K562 (cell line): ENCODE measurements at regions not wholly inside any gene's neighbourhood (a gene's known extent, or its start where the extent isn't known, plus 50 kb on each side); places are given as distances from the start of the nearest gene placed in this dataset.
A peak's percentile ranks its signal among the peaks of the same experiment; 100 is the strongest.

Source experiments
- DACH1 ChIP-seq: fragments of 450-650 bp; IDR thresholded peaks from 2 replicates; pipeline ENCODE4 v1.6.1; 2018; ENCODE audit not compliant: partially characterized antibody
- DNMT1 ChIP-seq: fragments of 450-650 bp; IDR thresholded peaks from 2 replicates; pipeline ENCODE4 v1.6.1; 2016; ENCODE audit warnings: antibody characterized with exemption, mild to moderate bottlenecking
- EGR1 ChIP-seq: fragments of 450-650 bp; conservative IDR thresholded peaks from 2 replicates; pipeline ENCODE4 v1.6.1; 2017; ENCODE audit warnings: mild to moderate bottlenecking
- FOXM1 ChIP-seq, 2 experiments: fragments of 450-650 bp in 1 of 2; sonication (generic) in 1 of 2; formaldehyde crosslinking in 1 of 2; IDR thresholded peaks; 2 replicates each; pipeline versions ENCODE4 v1.6.1 to v1.9.0; 2017 to 2022; ENCODE audit warnings: low read depth in 2 of 2, mild to moderate bottlenecking in 2 of 2, missing genetic modification reagents in 1 of 2, moderate library complexity in 1 of 2
- HIVEP1 ChIP-seq: fragments of 250-450 bp; sonication (Bioruptor Pico); IDR thresholded peaks from 2 replicates; pipeline ENCODE4 v1.4.0; 2020; ENCODE audit warnings: mild to moderate bottlenecking
- NFIX ChIP-seq: fragments of 250-450 bp; sonication (Bioruptor Pico); IDR thresholded peaks from 2 replicates; pipeline ENCODE4 v1.4.0; 2020; ENCODE audit warnings: low read depth, mild to moderate bottlenecking, moderate library complexity
- PHB2 ChIP-seq: fragments of 450-650 bp; IDR thresholded peaks from 2 replicates; pipeline ENCODE4 v1.6.1; 2017; ENCODE audit warnings: low read depth
- RNF2 ChIP-seq: sonication (generic); IDR thresholded peaks from 2 replicates; pipeline ENCODE4 v1.6.1; 2016
- SOX6 ChIP-seq: fragments of 450-650 bp; IDR thresholded peaks from 2 replicates; pipeline ENCODE4 v1.6.1; 2014; ENCODE audit warnings: mild to moderate bottlenecking
- TEAD2 ChIP-seq: fragments of 450-650 bp; IDR thresholded peaks from 2 replicates; pipeline ENCODE4 v1.6.1; 2016; ENCODE audit warnings: missing genetic modification characterization, control low read depth, missing compliant biosample characterization
- WHSC1 ChIP-seq: IDR thresholded peaks from one replicate; pipeline ENCODE4 v1.6.1; 2012; ENCODE audit warnings: low read length, control low read depth, inconsistent platforms
- YBX1 ChIP-seq: fragments of 450-650 bp; IDR thresholded peaks from 2 replicates; pipeline ENCODE4 v1.7.1; 2016; ENCODE audit warnings: mild to moderate bottlenecking
- ZNF212 ChIP-seq: fragments of 450-650 bp; formaldehyde crosslinking; IDR thresholded peaks from 2 replicates; pipeline ENCODE4 v1.4.0; 2020; ENCODE audit warnings: mild to moderate bottlenecking
- TF ChIP-seq, protein P1 (sequence below): fragments of 200-400 bp; formaldehyde crosslinking; IDR thresholded peaks from 2 replicates; pipeline ENCODE4 v1.6.1; 2017; ENCODE audit warnings: mild to moderate bottlenecking, low read depth, low read length, moderate library complexity
- TF ChIP-seq, protein P2 (sequence below): sonication (generic); formaldehyde crosslinking; IDR thresholded peaks from 2 replicates; pipeline ENCODE4 v1.8.1; 2023; ENCODE audit warnings: missing genetic modification reagents, mild to moderate bottlenecking, borderline replicate concordance
- TF ChIP-seq, protein P3 (sequence below): sonication (generic); formaldehyde crosslinking; IDR thresholded peaks from 2 replicates; pipeline ENCODE4 v1.8.0; 2022; ENCODE audit warnings: mild to moderate bottlenecking, missing genetic modification reagents
- TF ChIP-seq, protein P4 (sequence below), 3 experiments: fragments of 200-800 bp in 1 of 3; sonication (Bioruptor generic) in 1 of 3; sonication (generic) in 1 of 3; formaldehyde crosslinking in 1 of 3; IDR thresholded peaks; 2 replicates each; pipeline versions ENCODE4 v1.6.1 to v1.8.0; 2016 to 2022; ENCODE audit warnings: mild to moderate bottlenecking in 2 of 3, missing compliant biosample characterization in 2 of 3, missing genetic modification characterization in 2 of 3, missing genetic modification reagents in 1 of 3
- TF ChIP-seq, protein P5 (sequence below): sonication (generic); IDR thresholded peaks from 2 replicates; pipeline ENCODE4 v1.6.1; 2016

DNA sequence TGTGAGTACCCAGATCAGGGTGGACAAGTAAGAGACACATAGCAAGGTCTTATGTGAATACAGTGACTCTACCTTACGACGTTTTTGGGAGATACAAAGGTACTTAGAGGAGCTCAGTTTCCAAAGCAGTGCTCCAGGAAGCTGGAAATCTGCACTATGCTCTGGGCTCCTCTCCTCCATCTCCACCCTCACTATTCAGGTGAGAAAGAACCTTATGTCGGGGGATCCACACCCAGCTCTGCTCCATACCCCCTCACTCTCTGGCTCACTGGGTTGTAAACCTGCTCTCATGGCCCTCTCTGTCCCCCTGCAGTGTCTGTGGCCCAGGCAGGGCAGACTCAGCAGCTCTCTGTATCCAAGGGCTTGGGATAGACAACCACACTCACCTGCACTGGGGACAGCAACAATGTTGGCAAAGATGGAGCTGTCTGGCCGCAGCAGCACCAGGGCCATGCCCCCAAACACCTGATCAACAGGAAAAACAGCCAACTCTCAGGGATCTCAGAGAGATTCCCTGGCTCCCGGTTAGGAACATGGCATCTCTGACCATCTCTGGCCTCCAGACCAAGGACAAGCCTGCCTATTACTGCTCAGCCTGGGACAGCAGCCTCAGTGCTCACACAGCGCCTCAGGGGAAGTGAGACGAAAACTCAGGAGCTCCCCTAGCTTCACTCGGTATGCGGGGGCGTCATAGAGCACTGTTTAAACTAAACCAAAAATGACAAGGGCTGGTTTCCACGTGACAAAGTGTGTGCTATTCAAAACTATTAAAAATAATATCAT, 60.9 kb upstream of the TOP3B start (continued):
- TF ChIP-seq PHB2 (no peak), HIVEP1 (CRISPR knock-in tag) (no peak; the same call in 1 of the 2 replicates), DNMT1 (no peak), ZNF212 (CRISPR knock-in tag) (no peak), SOX6 (no peak), TEAD2 (tag) (no peak), RNF2 (no peak), FOXM1 (IDR thresholded peaks at IDR 0.05; ENCODE audit: low read depth) (no peak), FOXM1 (CRISPR knock-in tag; IDR thresholded peaks at IDR 0.05; ENCODE audit: low read depth) (no peak), WHSC1 (no peak), DACH1 (no peak), YBX1 (no peak), EGR1 (no peak), NFIX (CRISPR knock-in tag) (no peak)
- TF ChIP-seq, protein P1, sequence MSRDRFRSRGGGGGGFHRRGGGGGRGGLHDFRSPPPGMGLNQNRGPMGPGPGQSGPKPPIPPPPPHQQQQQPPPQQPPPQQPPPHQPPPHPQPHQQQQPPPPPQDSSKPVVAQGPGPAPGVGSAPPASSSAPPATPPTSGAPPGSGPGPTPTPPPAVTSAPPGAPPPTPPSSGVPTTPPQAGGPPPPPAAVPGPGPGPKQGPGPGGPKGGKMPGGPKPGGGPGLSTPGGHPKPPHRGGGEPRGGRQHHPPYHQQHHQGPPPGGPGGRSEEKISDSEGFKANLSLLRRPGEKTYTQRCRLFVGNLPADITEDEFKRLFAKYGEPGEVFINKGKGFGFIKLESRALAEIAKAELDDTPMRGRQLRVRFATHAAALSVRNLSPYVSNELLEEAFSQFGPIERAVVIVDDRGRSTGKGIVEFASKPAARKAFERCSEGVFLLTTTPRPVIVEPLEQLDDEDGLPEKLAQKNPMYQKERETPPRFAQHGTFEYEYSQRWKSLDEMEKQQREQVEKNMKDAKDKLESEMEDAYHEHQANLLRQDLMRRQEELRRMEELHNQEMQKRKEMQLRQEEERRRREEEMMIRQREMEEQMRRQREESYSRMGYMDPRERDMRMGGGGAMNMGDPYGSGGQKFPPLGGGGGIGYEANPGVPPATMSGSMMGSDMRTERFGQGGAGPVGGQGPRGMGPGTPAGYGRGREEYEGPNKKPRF: no peak
- TF ChIP-seq, protein P2, sequence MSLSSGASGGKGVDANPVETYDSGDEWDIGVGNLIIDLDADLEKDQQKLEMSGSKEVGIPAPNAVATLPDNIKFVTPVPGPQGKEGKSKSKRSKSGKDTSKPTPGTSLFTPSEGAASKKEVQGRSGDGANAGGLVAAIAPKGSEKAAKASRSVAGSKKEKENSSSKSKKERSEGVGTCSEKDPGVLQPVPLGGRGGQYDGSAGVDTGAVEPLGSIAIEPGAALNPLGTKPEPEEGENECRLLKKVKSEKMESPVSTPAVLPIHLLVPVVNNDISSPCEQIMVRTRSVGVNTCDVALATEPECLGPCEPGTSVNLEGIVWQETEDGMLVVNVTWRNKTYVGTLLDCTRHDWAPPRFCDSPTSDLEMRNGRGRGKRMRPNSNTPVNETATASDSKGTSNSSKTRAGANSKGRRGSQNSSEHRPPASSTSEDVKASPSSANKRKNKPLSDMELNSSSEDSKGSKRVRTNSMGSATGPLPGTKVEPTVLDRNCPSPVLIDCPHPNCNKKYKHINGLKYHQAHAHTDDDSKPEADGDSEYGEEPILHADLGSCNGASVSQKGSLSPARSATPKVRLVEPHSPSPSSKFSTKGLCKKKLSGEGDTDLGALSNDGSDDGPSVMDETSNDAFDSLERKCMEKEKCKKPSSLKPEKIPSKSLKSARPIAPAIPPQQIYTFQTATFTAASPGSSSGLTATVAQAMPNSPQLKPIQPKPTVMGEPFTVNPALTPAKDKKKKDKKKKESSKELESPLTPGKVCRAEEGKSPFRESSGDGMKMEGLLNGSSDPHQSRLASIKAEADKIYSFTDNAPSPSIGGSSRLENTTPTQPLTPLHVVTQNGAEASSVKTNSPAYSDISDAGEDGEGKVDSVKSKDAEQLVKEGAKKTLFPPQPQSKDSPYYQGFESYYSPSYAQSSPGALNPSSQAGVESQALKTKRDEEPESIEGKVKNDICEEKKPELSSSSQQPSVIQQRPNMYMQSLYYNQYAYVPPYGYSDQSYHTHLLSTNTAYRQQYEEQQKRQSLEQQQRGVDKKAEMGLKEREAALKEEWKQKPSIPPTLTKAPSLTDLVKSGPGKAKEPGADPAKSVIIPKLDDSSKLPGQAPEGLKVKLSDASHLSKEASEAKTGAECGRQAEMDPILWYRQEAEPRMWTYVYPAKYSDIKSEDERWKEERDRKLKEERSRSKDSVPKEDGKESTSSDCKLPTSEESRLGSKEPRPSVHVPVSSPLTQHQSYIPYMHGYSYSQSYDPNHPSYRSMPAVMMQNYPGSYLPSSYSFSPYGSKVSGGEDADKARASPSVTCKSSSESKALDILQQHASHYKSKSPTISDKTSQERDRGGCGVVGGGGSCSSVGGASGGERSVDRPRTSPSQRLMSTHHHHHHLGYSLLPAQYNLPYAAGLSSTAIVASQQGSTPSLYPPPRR (CRISPR knock-in tag): no peak
- TF ChIP-seq, protein P3, sequence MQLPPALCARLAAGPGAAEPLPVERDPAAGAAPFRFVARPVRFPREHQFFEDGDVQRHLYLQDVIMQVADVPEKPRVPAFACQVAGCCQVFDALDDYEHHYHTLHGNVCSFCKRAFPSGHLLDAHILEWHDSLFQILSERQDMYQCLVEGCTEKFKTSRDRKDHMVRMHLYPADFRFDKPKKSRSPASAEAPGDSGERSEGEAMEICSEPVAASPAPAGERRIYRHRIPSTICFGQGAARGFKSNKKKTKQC (CRISPR knock-in tag): peak; percentile 77
- TF ChIP-seq, protein P4, sequence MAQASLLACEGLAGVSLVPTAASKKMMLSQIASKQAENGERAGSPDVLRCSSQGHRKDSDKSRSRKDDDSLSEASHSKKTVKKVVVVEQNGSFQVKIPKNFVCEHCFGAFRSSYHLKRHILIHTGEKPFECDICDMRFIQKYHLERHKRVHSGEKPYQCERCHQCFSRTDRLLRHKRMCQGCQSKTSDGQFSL (CRISPR knock-in tag; IDR thresholded peaks at IDR 0.05): no peak
- TF ChIP-seq, protein P4 (tag; IDR thresholded peaks at IDR 0.05): no peak
- TF ChIP-seq, protein P5, sequence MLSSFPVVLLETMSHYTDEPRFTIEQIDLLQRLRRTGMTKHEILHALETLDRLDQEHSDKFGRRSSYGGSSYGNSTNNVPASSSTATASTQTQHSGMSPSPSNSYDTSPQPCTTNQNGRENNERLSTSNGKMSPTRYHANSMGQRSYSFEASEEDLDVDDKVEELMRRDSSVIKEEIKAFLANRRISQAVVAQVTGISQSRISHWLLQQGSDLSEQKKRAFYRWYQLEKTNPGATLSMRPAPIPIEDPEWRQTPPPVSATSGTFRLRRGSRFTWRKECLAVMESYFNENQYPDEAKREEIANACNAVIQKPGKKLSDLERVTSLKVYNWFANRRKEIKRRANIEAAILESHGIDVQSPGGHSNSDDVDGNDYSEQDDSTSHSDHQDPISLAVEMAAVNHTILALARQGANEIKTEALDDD: 0 out of 2 replicates have a peak, but pooled peaks have one; percentile 21
